ENCODE measurements at regions not wholly inside any gene's neighbourhood (a gene's known extent, or its start where the extent isn't known, plus 50 kb on each side); places are given as distances from the start of the nearest gene placed in this dataset.

DNA sequence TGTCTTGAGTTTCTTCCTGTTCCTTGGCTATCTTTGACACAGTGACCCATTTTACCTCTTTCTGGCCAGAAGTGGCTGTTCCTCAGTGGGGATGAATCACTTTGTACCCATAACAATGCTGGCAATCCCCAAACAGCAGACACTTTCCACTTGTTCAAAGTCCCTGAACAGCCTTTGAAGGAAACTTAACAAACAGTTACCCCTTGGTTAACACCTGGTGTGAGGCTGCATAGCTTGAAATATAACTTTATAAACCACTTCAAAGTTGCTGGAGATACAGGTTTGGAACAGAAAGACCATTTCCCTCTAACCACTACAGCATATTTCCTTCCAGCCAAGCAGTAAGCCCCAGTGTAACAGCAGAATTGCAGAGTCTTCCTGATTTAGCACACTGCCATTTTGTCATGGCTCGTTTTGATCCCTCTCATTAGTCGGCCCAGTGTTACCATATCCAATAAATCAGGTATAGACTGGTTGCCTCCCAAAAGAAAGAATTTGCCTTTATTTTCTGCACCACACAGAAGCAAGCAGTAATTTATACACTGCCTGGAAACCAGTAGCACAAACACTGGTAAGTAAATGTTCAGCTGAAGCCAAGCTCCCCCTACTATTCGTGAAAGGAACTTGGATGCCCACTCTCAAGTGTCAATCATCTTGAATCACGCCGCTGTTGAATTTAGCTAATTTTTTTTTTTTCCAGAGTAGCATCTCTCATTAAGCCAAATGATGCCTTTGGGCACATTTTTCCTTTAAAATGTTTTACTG lies 225.9 kb downstream of the PIK3R1 start:
- TF ChIP-seq, protein P1, sequence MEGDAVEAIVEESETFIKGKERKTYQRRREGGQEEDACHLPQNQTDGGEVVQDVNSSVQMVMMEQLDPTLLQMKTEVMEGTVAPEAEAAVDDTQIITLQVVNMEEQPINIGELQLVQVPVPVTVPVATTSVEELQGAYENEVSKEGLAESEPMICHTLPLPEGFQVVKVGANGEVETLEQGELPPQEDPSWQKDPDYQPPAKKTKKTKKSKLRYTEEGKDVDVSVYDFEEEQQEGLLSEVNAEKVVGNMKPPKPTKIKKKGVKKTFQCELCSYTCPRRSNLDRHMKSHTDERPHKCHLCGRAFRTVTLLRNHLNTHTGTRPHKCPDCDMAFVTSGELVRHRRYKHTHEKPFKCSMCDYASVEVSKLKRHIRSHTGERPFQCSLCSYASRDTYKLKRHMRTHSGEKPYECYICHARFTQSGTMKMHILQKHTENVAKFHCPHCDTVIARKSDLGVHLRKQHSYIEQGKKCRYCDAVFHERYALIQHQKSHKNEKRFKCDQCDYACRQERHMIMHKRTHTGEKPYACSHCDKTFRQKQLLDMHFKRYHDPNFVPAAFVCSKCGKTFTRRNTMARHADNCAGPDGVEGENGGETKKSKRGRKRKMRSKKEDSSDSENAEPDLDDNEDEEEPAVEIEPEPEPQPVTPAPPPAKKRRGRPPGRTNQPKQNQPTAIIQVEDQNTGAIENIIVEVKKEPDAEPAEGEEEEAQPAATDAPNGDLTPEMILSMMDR (IDR thresholded peaks at IDR 0.05), result no peak
- no peak for TF ChIP-seq POLR2A (IDR thresholded peaks at IDR 0.05)

Data from lower leg skin (tissue), 3 donors.